D721Med (cell line): ENCODE measurements at regions not wholly inside any gene's neighbourhood (a gene's known extent, or its start where the extent isn't known, plus 50 kb on each side); places are given as distances from the start of the nearest gene placed in this dataset.
"Not testable (repeated sequence)": the region's sequence is repeated elsewhere in the genome, so short reads cannot be mapped to it uniquely, and the experiment has no call there.

Experiments
- DNase-seq: peaks from one replicate; pipeline ENCODE4 v3.0.0; 2011; ENCODE audit warnings: low spot score; ENCODE audit not compliant: insufficient read length
- FAIRE-seq: peaks from 2 replicates; lab custom pipeline; 2011; peaks lifted over from hg19 to GRCh38; lab: Jason Lieb, UNC
- CTCF ChIP-seq: IDR thresholded peaks from 2 replicates; pipeline ENCODE4 v1.5.1; 2012; ENCODE audit warnings: mild to moderate bottlenecking, control low read depth; ENCODE audit not compliant: insufficient read depth; ENCODE audit errors: missing control alignments

GRCh38 chr12:131430158-131430742 is 280.6 kb upstream of the SFSWAP start:
- FAIRE-seq (no peak), DNase-seq (no peak)
- no peak for TF ChIP-seq CTCF

- not testable (repeated sequence) for DNase-seq, FAIRE-seq
Measured at GRCh38 chr12:131431126-131431655, 279.7 kb upstream of the SFSWAP start.

GRCh38 chr12:131432532-131433260 is 278.2 kb upstream of the SFSWAP start:
- no peak for TF ChIP-seq CTCF
- no peak for FAIRE-seq

GRCh38 chr12:131434208-131435125 is 276.4 kb upstream of the SFSWAP start:
- no peak for TF ChIP-seq CTCF
- FAIRE-seq = no peak
- no peak for DNase-seq

More at GRCh38 chr12:131432532-131433260, 278.2 kb upstream of the SFSWAP start:
- DNase-seq = no peak

GRCh38 chr12:131436922-131437705 is 273.8 kb upstream of the SFSWAP start:
- DNase-seq (no peak), FAIRE-seq (no peak)
- no peak for TF ChIP-seq CTCF

GRCh38 chr12:131437706-131438492 is 273.0 kb upstream of the SFSWAP start:
- no peak for TF ChIP-seq CTCF
- FAIRE-seq = no peak

GRCh38 chr12:131438493-131438835 is 272.4 kb upstream of the SFSWAP start:
- FAIRE-seq, DNase-seq: not testable (repeated sequence)

More at GRCh38 chr12:131437706-131438492, 273.0 kb upstream of the SFSWAP start:
- no peak for DNase-seq
